ENCODE measurements at regions not wholly inside any gene's neighbourhood (a gene's known extent, or its start where the extent isn't known, plus 50 kb on each side); places are given as distances from the start of the nearest gene placed in this dataset.

- TF ChIP-seq, protein P1, sequence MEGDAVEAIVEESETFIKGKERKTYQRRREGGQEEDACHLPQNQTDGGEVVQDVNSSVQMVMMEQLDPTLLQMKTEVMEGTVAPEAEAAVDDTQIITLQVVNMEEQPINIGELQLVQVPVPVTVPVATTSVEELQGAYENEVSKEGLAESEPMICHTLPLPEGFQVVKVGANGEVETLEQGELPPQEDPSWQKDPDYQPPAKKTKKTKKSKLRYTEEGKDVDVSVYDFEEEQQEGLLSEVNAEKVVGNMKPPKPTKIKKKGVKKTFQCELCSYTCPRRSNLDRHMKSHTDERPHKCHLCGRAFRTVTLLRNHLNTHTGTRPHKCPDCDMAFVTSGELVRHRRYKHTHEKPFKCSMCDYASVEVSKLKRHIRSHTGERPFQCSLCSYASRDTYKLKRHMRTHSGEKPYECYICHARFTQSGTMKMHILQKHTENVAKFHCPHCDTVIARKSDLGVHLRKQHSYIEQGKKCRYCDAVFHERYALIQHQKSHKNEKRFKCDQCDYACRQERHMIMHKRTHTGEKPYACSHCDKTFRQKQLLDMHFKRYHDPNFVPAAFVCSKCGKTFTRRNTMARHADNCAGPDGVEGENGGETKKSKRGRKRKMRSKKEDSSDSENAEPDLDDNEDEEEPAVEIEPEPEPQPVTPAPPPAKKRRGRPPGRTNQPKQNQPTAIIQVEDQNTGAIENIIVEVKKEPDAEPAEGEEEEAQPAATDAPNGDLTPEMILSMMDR (IDR thresholded peaks at IDR 0.05): no peak
- TF ChIP-seq EP300 (IDR thresholded peaks at IDR 0.05; ENCODE audit: low read depth): no peak
Measured at GRCh38 chr3:152937234-152937633, 102.3 kb downstream of the P2RY1 start.

Measured in transverse colon (tissue), 3 donors.